Activated CD4-positive, alpha-beta T cell treated with anti-CD3 and anti-CD28 coated beads for 36 hours (primary cell): ENCODE measurements at regions not wholly inside any gene's neighbourhood (a gene's known extent, or its start where the extent isn't known, plus 50 kb on each side); places are given as distances from the start of the nearest gene placed in this dataset.

Experiments used
- ATAC-seq: fragments of 200-7000 bp; cut with Tn5 transposase; one replicate; pipeline ENCODE4 v1.10.0; 2021; ENCODE audit warnings: mild to moderate bottlenecking, moderate library complexity
- CTCF ChIA-PET: fragments of 350-600 bp; sonication (Branson Sonifier 250); formaldehyde crosslinking; loops from one replicate; lab custom pipeline; 2021; ENCODE audit warnings: antibody characterized with exemption; lab: Charles Lee
- POLR2A ChIA-PET: fragments of 350-600 bp; sonication (Branson Sonifier 250); formaldehyde crosslinking; loops from one replicate; lab custom pipeline; 2021; ENCODE audit warnings: antibody characterized with exemption, inconsistent platforms; lab: Charles Lee
- DNase-seq: peaks from one replicate; pipeline ENCODE4 v3.0.0-alpha.2; 2020
- H3K27ac Mint-ChIP-seq: one replicate; pipeline ENCODE4 v1.8.0; 2021; ENCODE audit warnings: mixed read lengths
- H3K27me3 Mint-ChIP-seq: one replicate; pipeline ENCODE4 v1.8.0; 2021; ENCODE audit warnings: mixed read lengths
- H3K36me3 Mint-ChIP-seq: one replicate; pipeline ENCODE4 v1.8.0; 2021; ENCODE audit warnings: low read depth, mixed read lengths
- H3K4me1 Mint-ChIP-seq: one replicate; pipeline ENCODE4 v1.8.0; 2021; ENCODE audit warnings: mixed read lengths
- H3K4me3 Mint-ChIP-seq: one replicate; pipeline ENCODE4 v1.8.0; 2021; ENCODE audit warnings: mild to moderate bottlenecking, moderate library complexity, mixed read lengths
- H3K9me3 Mint-ChIP-seq: one replicate; pipeline ENCODE4 v1.8.0; 2021; ENCODE audit warnings: low read depth, mixed read lengths
- intact Hi-C, 2 experiments: fragments of 100-400 bp; cut with DNase I in 1 of 2; cut with micrococcal nuclease in 1 of 2; formaldehyde crosslinking; loops; one replicate each; pipeline versions ENCODE4 v1.14.2 to v1.15.1; 2022 to 2024; cut with DNase I, micrococcal nuclease

GRCh38 chr11:116261606-116262005, 511.2 kb downstream of the BUD13 start:
- Mint-ChIP-seq H3K27me3 (peaks cover 14% of the 10 kb centered on the region), H3K4me3 (no peak overlapping the region), H3K4me1 (no peaks in the 10 kb centered on the region), H3K27ac (no peak overlapping the region), H3K9me3 (no peaks in the 10 kb centered on the region), H3K36me3 (no peaks in the 10 kb centered on the region)
- intact Hi-C loops, result no loop called here
- CTCF ChIA-PET, result no interaction called here
- DNase-seq, result no peak
- POLR2A ChIA-PET, result no interaction called here
- no peak for ATAC-seq

DNA sequence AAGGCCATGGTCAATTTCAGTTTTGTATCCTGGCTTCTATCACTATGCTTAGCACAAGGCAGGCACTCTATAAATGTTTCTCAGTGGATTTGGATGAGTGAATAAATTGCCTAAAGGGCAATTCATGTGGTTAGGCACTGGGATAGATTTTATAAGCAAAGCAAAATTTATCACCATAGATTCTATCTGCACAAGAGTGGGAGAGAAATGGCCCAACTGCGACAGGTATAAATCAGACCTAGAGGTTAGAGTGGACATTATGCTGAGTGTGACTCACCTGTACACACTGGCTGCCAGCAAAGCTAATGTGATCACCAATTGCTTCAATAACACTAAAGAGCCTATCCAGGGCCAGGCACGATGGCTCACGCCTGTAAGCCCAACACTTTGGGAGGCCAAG, 514.0 kb downstream of the BUD13 start:
- H3K9me3 Mint-ChIP-seq, result no peaks in the 10 kb centered on the region
- intact Hi-C loops, result no loop called here
- H3K27ac Mint-ChIP-seq, result no peak overlapping the region
- ChIA-PET POLR2A (no interaction called here), CTCF (interaction anchor here (0.7 kb wide), 1 partner anchor 14 kb away, joined by 3 read pairs; no protein-coding TSS in a partner anchor)
- no peaks in the 10 kb centered on the region for H3K36me3 Mint-ChIP-seq
- peaks cover 10% of the 10 kb centered on the region for H3K27me3 Mint-ChIP-seq
- H3K4me1 Mint-ChIP-seq, result no peaks in the 10 kb centered on the region
- DNase-seq, result no peak
- no peak for ATAC-seq
- no peak overlapping the region for H3K4me3 Mint-ChIP-seq

- intact Hi-C loops, result no loop called here
- CTCF ChIA-PET, result interaction anchor here (0.7 kb wide), 1 partner anchor 11 kb away, joined by 3 read pairs; no protein-coding TSS in a partner anchor
- POLR2A ChIA-PET, result no interaction called here
- Mint-ChIP-seq H3K9me3 (no peaks in the 10 kb centered on the region), H3K27ac (no peak overlapping the region), H3K4me1 (no peaks in the 10 kb centered on the region), H3K36me3 (no peaks in the 10 kb centered on the region), H3K4me3 (no peak overlapping the region), H3K27me3 (peaks cover 9% of the 10 kb centered on the region)
- no peak for DNase-seq
- no peak for ATAC-seq
These were observed 514.9 kb downstream of the BUD13 start for GRCh38 chr11:116257883-116258282.

DNA sequence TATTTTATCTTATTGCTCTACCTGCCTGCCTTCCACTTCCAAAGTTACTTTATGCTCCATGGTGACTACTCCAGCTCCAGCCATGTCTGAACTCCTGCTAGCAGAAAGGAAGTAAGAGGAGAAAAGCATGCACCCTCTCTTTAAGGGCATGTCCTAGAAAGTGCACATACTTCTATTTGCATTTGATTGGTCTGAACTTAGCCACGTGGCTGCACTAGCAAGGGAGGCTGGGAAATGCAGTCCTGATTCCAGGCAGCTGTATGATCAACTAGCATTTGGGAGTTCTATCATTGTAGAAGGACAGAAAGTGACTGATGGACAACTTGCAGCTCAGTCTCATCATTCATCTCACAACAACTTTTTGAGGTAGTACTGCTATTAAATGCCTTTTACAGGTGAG, 515.7 kb downstream of the BUD13 start:
- intact Hi-C loops, result no loop called here
- Mint-ChIP-seq H3K4me1 (no peaks in the 10 kb centered on the region), H3K27me3 (peaks cover 9% of the 10 kb centered on the region), H3K9me3 (no peaks in the 10 kb centered on the region), H3K27ac (no peak overlapping the region), H3K4me3 (no peak overlapping the region), H3K36me3 (no peaks in the 10 kb centered on the region)
- no peak for ATAC-seq
- ChIA-PET CTCF (no interaction called here), POLR2A (no interaction called here)
- no peak for DNase-seq

DNA sequence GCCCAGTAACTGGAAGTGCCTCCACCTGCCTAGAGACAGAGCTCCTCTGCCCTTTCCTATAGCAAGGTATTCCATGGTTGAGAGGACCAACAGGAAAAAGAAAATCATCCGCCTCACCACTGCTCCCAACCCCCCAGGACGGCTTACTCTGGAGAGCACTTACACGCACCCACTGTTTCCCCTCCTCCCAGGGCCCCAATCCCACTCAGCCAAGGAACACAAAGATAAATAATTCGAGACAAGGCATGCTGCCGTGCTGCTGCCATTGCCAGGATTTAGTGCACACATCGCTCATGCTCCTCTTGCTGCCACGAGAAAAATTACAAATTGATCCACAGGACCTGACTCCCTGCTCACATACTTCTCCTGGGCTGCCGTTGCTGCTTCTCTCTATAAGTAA, 516.6 kb downstream of the BUD13 start:
- H3K27me3 Mint-ChIP-seq, result peaks cover 4% of the 10 kb centered on the region

DNA sequence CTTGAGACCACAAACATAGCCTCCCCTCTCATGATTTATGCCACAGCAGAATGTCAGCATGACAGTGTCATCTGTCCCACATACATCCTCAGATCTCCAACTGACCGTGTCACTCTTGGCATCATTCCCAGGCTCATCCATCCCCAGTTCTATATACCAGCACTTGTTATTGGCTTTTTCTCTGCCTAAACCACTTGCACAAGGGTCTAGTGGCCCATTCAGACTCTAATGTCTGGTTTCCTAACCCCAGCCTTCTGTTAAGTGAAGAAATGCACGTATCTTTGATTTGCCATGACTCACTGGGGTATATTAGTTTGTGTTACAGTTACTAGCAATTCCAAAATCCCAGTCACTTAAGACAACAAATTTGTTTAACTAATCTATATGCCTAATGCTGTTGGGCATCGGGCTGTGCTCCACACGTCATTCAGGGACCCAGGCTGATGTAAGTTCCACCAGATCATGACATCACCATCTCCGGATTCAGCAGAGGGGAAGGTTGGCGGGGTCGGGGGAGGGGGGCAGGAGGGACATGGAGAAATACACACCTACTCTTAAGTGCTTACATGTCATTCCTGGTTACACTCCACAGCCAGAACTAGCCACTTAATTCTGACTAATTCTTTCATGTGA, 517.4 kb downstream of the BUD13 start:
- ChIA-PET CTCF (no interaction called here), POLR2A (no interaction called here)
- Mint-ChIP-seq H3K27ac (no peak overlapping the region), H3K27me3 (no peaks in the 10 kb centered on the region), H3K36me3 (no peaks in the 10 kb centered on the region), H3K9me3 (no peaks in the 10 kb centered on the region), H3K4me3 (no peak overlapping the region), H3K4me1 (no peaks in the 10 kb centered on the region)
- intact Hi-C loops, result no loop called here
- ATAC-seq, result no peak
- DNase-seq, result no peak

More for the DNA sequence above, 516.6 kb downstream of the BUD13 start:
- no peaks in the 10 kb centered on the region for H3K36me3 Mint-ChIP-seq
- DNase-seq (no peak), ATAC-seq (no peak)
- no peaks in the 10 kb centered on the region for H3K9me3 Mint-ChIP-seq
- intact Hi-C loops, result no loop called here
- CTCF ChIA-PET, result no interaction called here
- no peak overlapping the region for H3K4me3 Mint-ChIP-seq
- no peak overlapping the region for H3K27ac Mint-ChIP-seq
- POLR2A ChIA-PET, result no interaction called here
- no peaks in the 10 kb centered on the region for H3K4me1 Mint-ChIP-seq

GRCh38 chr11:116250155-116250554, 522.6 kb downstream of the BUD13 start:
- Mint-ChIP-seq H3K4me3 (no peak overlapping the region), H3K27me3 (no peaks in the 10 kb centered on the region), H3K36me3 (no peaks in the 10 kb centered on the region), H3K27ac (no peak overlapping the region), H3K9me3 (no peaks in the 10 kb centered on the region), H3K4me1 (no peaks in the 10 kb centered on the region)
- no peak for DNase-seq
- intact Hi-C loops, result no loop called here
- POLR2A ChIA-PET, result no interaction called here
- ATAC-seq, result no peak
- CTCF ChIA-PET, result no interaction called here

- intact Hi-C loops, result no loop called here
- Mint-ChIP-seq H3K27me3 (no peaks in the 10 kb centered on the region), H3K4me3 (no peak overlapping the region), H3K9me3 (no peaks in the 10 kb centered on the region), H3K36me3 (no peaks in the 10 kb centered on the region), H3K4me1 (no peaks in the 10 kb centered on the region), H3K27ac (no peak overlapping the region)
- ChIA-PET POLR2A (no interaction called here), CTCF (no interaction called here)
- DNase-seq (no peak), ATAC-seq (no peak)
These were observed 523.2 kb downstream of the BUD13 start for GRCh38 chr11:116249561-116249960.

DNA sequence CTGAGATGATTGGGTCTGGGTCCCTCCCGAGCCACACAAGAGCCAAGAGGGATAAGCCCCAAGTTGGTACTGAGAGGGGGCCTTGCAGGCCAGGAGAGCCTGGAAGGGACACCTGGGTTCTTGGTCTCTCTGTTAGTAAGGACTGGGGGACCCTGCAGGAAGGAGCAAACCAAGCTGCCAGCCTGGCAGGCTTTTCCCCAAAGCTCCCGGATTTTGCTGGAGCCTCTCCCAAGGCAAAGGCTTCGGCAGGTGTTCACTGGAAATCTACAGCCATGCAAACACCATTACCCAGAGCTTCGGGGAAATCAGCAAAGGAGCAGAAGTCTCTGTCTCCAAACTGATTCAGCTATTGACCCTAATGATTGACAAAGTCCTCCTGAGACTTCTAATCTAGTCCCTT, 527.9 kb downstream of the BUD13 start:
- ChIA-PET POLR2A (interaction anchor here (0.6 kb wide), 1 partner anchor 59 kb away, joined by 4 read pairs; no protein-coding TSS in a partner anchor), CTCF (interaction anchor here (0.6 to 0.7 kb wide), 3 partner anchors 14 to 596 kb away, joined by 3 read pairs; no protein-coding TSS in a partner anchor)
- Mint-ChIP-seq H3K4me1 (no peaks in the 10 kb centered on the region), H3K27me3 (no peaks in the 10 kb centered on the region), H3K27ac (no peak overlapping the region), H3K36me3 (no peaks in the 10 kb centered on the region), H3K9me3 (no peaks in the 10 kb centered on the region), H3K4me3 (no peak overlapping the region)
- no peak for ATAC-seq
- no peak for DNase-seq
- intact Hi-C loops, result no loop called here

DNA sequence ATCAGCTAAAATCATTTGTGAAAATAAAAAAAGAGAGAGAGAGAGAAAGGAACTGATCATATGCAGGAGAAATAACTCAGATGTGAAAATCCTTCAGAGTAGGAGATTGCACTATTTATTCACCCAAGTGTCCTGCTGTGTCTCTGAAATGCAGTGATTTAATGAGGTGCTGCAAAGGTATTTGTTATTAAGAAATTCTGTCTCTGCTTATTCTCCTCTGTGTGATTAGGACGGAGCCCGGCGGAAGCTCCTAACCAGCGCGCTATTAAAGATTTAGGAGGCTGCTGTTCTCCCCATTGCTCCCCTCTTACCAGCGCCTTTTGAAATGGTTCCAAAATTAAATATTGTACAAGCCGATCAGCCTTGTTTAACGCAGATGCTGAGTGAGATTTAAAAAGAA, 528.3 kb downstream of the BUD13 start:
- intact Hi-C loops, result no loop called here
- DNase-seq (no peak), ATAC-seq (no peak)
- ChIA-PET CTCF (interaction anchor here (0.6 to 0.7 kb wide), 3 partner anchors 14 to 595 kb away, joined by 3 read pairs; no protein-coding TSS in a partner anchor), POLR2A (interaction anchor here (0.6 kb wide), 1 partner anchor 60 kb away, joined by 4 read pairs; no protein-coding TSS in a partner anchor)
- Mint-ChIP-seq H3K9me3 (peaks cover under 1% of the 10 kb centered on the region), H3K27me3 (no peaks in the 10 kb centered on the region), H3K4me1 (no peaks in the 10 kb centered on the region), H3K4me3 (no peak overlapping the region), H3K36me3 (no peaks in the 10 kb centered on the region), H3K27ac (no peak overlapping the region)

- no peaks in the 10 kb centered on the region for H3K4me1 Mint-ChIP-seq
- intact Hi-C loops, result no loop called here
- H3K9me3 Mint-ChIP-seq, result peaks cover 5% of the 10 kb centered on the region
- H3K4me3 Mint-ChIP-seq, result no peak overlapping the region
- ATAC-seq (no peak), DNase-seq (no peak)
- CTCF ChIA-PET, result no interaction called here
- no peaks in the 10 kb centered on the region for H3K36me3 Mint-ChIP-seq
- no peaks in the 10 kb centered on the region for H3K27me3 Mint-ChIP-seq
- POLR2A ChIA-PET, result no interaction called here
- no peak overlapping the region for H3K27ac Mint-ChIP-seq
These were observed 528.8 kb downstream of the BUD13 start for GRCh38 chr11:116243991-116244390.

GRCh38 chr11:116242006-116242405, 530.8 kb downstream of the BUD13 start:
- POLR2A ChIA-PET, result no interaction called here
- H3K9me3 Mint-ChIP-seq, result peaks cover 5% of the 10 kb centered on the region
- no peak for DNase-seq

More at GRCh38 chr11:116242006-116242405, 530.8 kb downstream of the BUD13 start:
- no peak overlapping the region for H3K4me3 Mint-ChIP-seq
- CTCF ChIA-PET, result no interaction called here
- H3K36me3 Mint-ChIP-seq, result no peaks in the 10 kb centered on the region
- H3K27me3 Mint-ChIP-seq, result peaks cover under 1% of the 10 kb centered on the region
- no peaks in the 10 kb centered on the region for H3K4me1 Mint-ChIP-seq
- H3K27ac Mint-ChIP-seq, result no peak overlapping the region
- intact Hi-C loops, result no loop called here
- no peak for ATAC-seq
